A673 (cell line): ENCODE measurements at regions not wholly inside any gene's neighbourhood (a gene's known extent, or its start where the extent isn't known, plus 50 kb on each side); places are given as distances from the start of the nearest gene placed in this dataset.

Experiments
- BruUV-seq: library from RNA; stranded (reverse); fragments of 400-500 nt; replicated peaks from 2 replicates; lab custom pipeline; 2021; lab: Mats Ljungman, UMichigan
- CTCF ChIA-PET: fragments of 300-600 bp; sonication (Branson Sonifier 250); formaldehyde crosslinking; loops from one replicate; lab custom pipeline; 2022; ENCODE audit warnings: antibody characterized with exemption; lab: Charles Lee
- POLR2A ChIA-PET: fragments of 300-600 bp; sonication (Branson Sonifier 250); formaldehyde crosslinking; loops from one replicate; lab custom pipeline; 2022; ENCODE audit warnings: antibody characterized with exemption; ENCODE audit not compliant: low non-redundant PET; lab: Charles Lee
- DNase-seq: peaks from one replicate; pipeline ENCODE4 v3.0.0-alpha.2; 2015; ENCODE audit warnings: low spot score
- H3K27ac ChIP-seq: fragments of 200-600 bp; sonication (generic); 2 replicates; pipeline ENCODE4 v1.5.1; 2016; ENCODE audit warnings: mixed run types, low read depth, mild to moderate bottlenecking, mixed read lengths, antibody characterized with exemption, low read length; ENCODE audit not compliant: poor library complexity, severe bottlenecking
- H3K27me3 ChIP-seq: fragments of 200-600 bp; sonication (generic); replicated peaks from 2 replicates; pipeline ENCODE4 v1.6.1; 2017; ENCODE audit warnings: mixed run types, low read depth, mild to moderate bottlenecking, mixed read lengths, antibody characterized with exemption, low read length; ENCODE audit not compliant: insufficient read depth, poor library complexity
- H3K36me3 ChIP-seq: fragments of 200-600 bp; sonication (generic); 2 replicates; pipeline ENCODE4 v1.6.1; 2016; ENCODE audit warnings: mixed run types, mild to moderate bottlenecking, mixed read lengths, antibody characterized with exemption, low read length; ENCODE audit not compliant: insufficient read depth, poor library complexity, severe bottlenecking
- H3K4me1 ChIP-seq: fragments of 200-600 bp; sonication (generic); 2 replicates; pipeline ENCODE4 v1.6.1; 2017; ENCODE audit warnings: mixed run types, mild to moderate bottlenecking, mixed read lengths, antibody characterized with exemption, low read length; ENCODE audit not compliant: insufficient read depth, poor library complexity, severe bottlenecking
- H3K4me3 ChIP-seq: fragments of 200-600 bp; sonication (generic); 2 replicates; pipeline ENCODE4 v1.5.1; 2016; ENCODE audit warnings: low read depth, mixed run types, mild to moderate bottlenecking, mixed read lengths, low read length; ENCODE audit not compliant: poor library complexity, severe bottlenecking
- H3K9me3 ChIP-seq: fragments of 200-600 bp; sonication (generic); 2 replicates; pipeline ENCODE4 v1.6.1; 2016; ENCODE audit warnings: mixed run types, low read depth, mild to moderate bottlenecking, mixed read lengths, antibody characterized with exemption, low read length; ENCODE audit not compliant: poor library complexity, severe bottlenecking
- CTCF ChIP-seq: fragments of 300-800, 200-600 bp; sonication (generic); conservative IDR thresholded peaks from 2 replicates; pipeline ENCODE4 v1.5.1; 2017; ENCODE audit warnings: low read depth, mild to moderate bottlenecking, antibody characterized with exemption, low read length, moderate library complexity, mixed read lengths
- EZH2 ChIP-seq: fragments of 200-600 bp; sonication (generic); IDR thresholded peaks from 2 replicates; pipeline ENCODE4 v1.6.1; 2017; ENCODE audit warnings: borderline replicate concordance, low read depth, mild to moderate bottlenecking, mixed read lengths, antibody characterized with exemption, low read length; ENCODE audit not compliant: poor library complexity, severe bottlenecking
- intact Hi-C: fragments of 100-400 bp; cut with micrococcal nuclease; formaldehyde crosslinking; loops from one replicate; pipeline ENCODE4 v1.10.0; 2022; ENCODE audit not compliant: unreplicated experiment

- Histone ChIP-seq H3K27ac (no peak overlapping the region), H3K9me3 (no peaks in the 10 kb centered on the region), H3K36me3 (no peaks in the 10 kb centered on the region), H3K27me3 (no peaks in the 10 kb centered on the region), H3K4me3 (no peak overlapping the region), H3K4me1 (peaks cover 11% of the 10 kb centered on the region)
- TF ChIP-seq EZH2 = no peak
- TF ChIP-seq CTCF = no peak
- ChIA-PET CTCF (no interaction called here), POLR2A (no interaction called here)
- DNase-seq = no peak
- intact Hi-C loops = no loop called here
- no TSS peak for BruUV-seq
Observed at GRCh38 chr18:61951396-61951795, 58.6 kb upstream of the RNF152 start.

GRCh38 chr18:61950371-61950770 lies 57.6 kb upstream of the RNF152 start:
- intact Hi-C loops = no loop called here
- CTCF ChIA-PET = no interaction called here
- H3K4me3 ChIP-seq = no peak overlapping the region

GRCh38 chr18:61949946-61950345 lies 57.1 kb upstream of the RNF152 start:
- DNase-seq = no peak
- peaks cover 11% of the 10 kb centered on the region for H3K4me1 ChIP-seq
- intact Hi-C loops = no loop called here
- no TSS peak for BruUV-seq
- no peak overlapping the region for H3K4me3 ChIP-seq
- H3K27me3 ChIP-seq = no peaks in the 10 kb centered on the region
- POLR2A ChIA-PET = no interaction called here
- TF ChIP-seq EZH2 (no peak), CTCF (no peak)
- CTCF ChIA-PET = no interaction called here
- no peaks in the 10 kb centered on the region for H3K36me3 ChIP-seq
- H3K27ac ChIP-seq = no peak overlapping the region
- no peaks in the 10 kb centered on the region for H3K9me3 ChIP-seq

More at GRCh38 chr18:61950371-61950770, 57.6 kb upstream of the RNF152 start:
- Histone ChIP-seq H3K9me3 (no peaks in the 10 kb centered on the region), H3K4me1 (peaks cover 11% of the 10 kb centered on the region), H3K27ac (no peak overlapping the region), H3K36me3 (no peaks in the 10 kb centered on the region), H3K27me3 (no peaks in the 10 kb centered on the region)
- POLR2A ChIA-PET = no interaction called here
- TF ChIP-seq EZH2 (no peak), CTCF (no peak)
- no TSS peak for BruUV-seq
- DNase-seq = no peak
